HEK293T (cell line): ENCODE measurements at regions not wholly inside any gene's neighbourhood (a gene's known extent, or its start where the extent isn't known, plus 50 kb on each side); places are given as distances from the start of the nearest gene placed in this dataset.

ENCODE experiments used
- CTBP1 ChIP-seq: fragments of 450-650 bp; IDR thresholded peaks from 2 replicates; pipeline ENCODE4 v1.6.1; 2016; ENCODE audit warnings: borderline replicate concordance
- ELF4 ChIP-seq: fragments of 450-650 bp; IDR thresholded peaks from 2 replicates; pipeline ENCODE4 v1.6.1; 2017; ENCODE audit warnings: antibody characterized with exemption
- FOXM1 ChIP-seq: fragments of 450-650 bp; IDR thresholded peaks from 2 replicates; pipeline ENCODE4 v1.6.1; 2017; ENCODE audit warnings: mild to moderate bottlenecking, borderline replicate concordance
- HDGF ChIP-seq: fragments of 450-650 bp; IDR thresholded peaks from 2 replicates; pipeline ENCODE4 v1.6.1; 2017; ENCODE audit warnings: antibody characterized with exemption, borderline replicate concordance
- L3MBTL2 ChIP-seq: fragments of 450-650 bp; conservative IDR thresholded peaks from 2 replicates; pipeline ENCODE4 v1.6.1; 2016; ENCODE audit warnings: mild to moderate bottlenecking
- SP1 ChIP-seq: fragments of 450-650 bp; IDR thresholded peaks from 2 replicates; pipeline ENCODE4 v1.6.1; 2017
- SUZ12 ChIP-seq: fragments of 450-650 bp; IDR thresholded peaks from 2 replicates; pipeline ENCODE4 v1.6.1; 2016; ENCODE audit warnings: mild to moderate bottlenecking
- TARDBP ChIP-seq: fragments of 450-650 bp; IDR thresholded peaks from 2 replicates; pipeline ENCODE4 v1.6.1; 2016
- ZNF384 ChIP-seq: fragments of 450-650 bp; IDR thresholded peaks from 2 replicates; pipeline ENCODE4 v1.6.1; 2016
- TF ChIP-seq, protein P1 (sequence below): fragments of 450-650 bp; IDR thresholded peaks from 2 replicates; pipeline ENCODE4 v1.6.1; 2016

- TF ChIP-seq, protein P1, sequence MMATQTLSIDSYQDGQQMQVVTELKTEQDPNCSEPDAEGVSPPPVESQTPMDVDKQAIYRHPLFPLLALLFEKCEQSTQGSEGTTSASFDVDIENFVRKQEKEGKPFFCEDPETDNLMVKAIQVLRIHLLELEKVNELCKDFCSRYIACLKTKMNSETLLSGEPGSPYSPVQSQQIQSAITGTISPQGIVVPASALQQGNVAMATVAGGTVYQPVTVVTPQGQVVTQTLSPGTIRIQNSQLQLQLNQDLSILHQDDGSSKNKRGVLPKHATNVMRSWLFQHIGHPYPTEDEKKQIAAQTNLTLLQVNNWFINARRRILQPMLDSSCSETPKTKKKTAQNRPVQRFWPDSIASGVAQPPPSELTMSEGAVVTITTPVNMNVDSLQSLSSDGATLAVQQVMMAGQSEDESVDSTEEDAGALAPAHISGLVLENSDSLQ: no peak
- TF ChIP-seq CTBP1: no peak
- TF ChIP-seq FOXM1: no peak
- no peak for TF ChIP-seq ELF4
- TF ChIP-seq TARDBP: no peak
- no peak for TF ChIP-seq SP1
- no peak for TF ChIP-seq ZNF384
- TF ChIP-seq HDGF: no peak
- TF ChIP-seq L3MBTL2: no peak
- TF ChIP-seq SUZ12: no peak
Measured at GRCh38 chr7:76149847-76150691, 51.6 kb upstream of the SRRM3 start.
